Stimulated activated CD4-positive, alpha-beta T cell treated with anti-CD3 and anti-CD28 coated beads, Interleukin-2, amount 100 ng/mL, for 4 hours (primary cell): ENCODE measurements at regions not wholly inside any gene's neighbourhood (a gene's known extent, or its start where the extent isn't known, plus 50 kb on each side); places are given as distances from the start of the nearest gene placed in this dataset.

ENCODE experiments used
- DNase-seq: peaks from one replicate; pipeline ENCODE4 v3.0.0-alpha.2; 2020; ENCODE audit warnings: low read depth

GRCh38 chr12:34345801-34346200, 323.5 kb downstream of the ALG10 start:
- no peak for DNase-seq

DNA sequence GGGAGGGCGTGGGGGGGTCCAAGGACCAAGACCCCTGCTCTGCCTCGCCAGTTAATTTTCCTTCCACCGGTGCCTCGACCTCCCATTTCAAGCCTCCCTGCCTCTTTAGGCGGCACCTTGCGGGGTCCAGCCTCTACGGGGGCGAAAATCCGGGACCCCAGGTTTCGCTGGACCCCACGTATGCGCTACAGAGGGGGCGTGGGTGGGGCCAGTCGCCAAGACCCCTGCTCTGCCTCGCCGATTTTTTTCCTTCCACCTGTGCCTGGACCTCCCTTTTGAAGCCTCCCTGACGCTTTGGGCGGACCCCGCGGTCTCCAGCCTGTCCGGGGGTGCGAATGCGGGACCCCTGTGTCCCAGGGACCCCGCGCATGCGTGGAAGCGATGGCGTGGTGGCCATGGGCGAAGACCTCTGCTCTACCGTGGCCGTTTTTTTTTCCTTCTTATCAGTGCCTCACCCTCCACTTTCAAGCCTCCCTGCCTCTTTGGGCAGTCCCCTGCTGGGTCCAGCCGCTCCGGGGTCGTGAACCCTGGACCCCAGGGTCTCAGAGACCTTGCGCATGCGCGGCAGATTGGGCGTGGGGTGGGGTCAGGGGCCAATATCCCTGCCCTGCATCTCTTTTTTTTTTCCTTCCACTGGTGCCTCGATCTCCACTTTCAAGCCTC, 324.2 kb downstream of the ALG10 start:
- no peak for DNase-seq

DNA sequence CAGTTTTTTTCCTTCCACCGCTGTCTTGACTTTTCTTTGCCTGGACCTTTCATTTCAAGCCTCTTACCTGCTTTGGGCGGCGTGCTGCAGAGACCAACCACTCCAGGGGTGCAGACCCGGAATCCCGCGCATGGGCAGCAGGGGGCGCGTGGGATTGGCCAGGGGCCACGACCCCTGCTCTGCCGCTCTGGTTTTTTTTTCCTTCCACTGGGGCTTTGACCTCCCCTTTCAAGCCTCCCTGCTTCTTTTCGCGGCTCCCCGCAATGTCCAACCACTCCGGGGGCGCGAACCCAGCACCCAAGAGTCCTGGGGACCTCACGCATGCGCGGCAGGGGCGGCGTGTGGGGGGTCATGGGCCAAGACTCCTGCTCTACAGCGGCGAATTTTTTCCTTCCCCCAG, 325.1 kb downstream of the ALG10 start:
- no peak for DNase-seq

DNA sequence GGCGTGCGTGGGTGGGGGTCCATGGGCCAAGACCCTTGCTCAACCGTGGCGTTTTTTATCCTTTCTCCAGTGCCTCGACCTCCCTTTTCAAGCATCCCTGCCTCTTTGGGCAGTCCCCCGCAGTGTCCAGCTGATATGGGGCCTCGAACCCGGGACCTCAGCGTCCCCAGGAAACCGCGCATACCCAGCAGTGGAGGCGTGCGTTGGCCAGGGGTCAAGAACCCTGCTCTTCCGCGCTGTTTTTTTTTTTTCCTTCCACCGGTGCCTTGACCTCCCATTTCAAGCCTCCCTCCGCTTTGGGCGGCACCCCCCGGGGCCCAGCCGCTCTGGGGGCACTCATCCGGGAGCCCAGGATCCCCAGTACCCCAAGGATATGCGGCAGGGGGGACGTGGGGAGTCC, 325.8 kb downstream of the ALG10 start:
- DNase-seq = no peak

- no peak for DNase-seq
These were observed 326.8 kb downstream of the ALG10 start for GRCh38 chr12:34348836-34349672.

GRCh38 chr12:34349673-34349961, 327.3 kb downstream of the ALG10 start:
- DNase-seq = no peak

DNA sequence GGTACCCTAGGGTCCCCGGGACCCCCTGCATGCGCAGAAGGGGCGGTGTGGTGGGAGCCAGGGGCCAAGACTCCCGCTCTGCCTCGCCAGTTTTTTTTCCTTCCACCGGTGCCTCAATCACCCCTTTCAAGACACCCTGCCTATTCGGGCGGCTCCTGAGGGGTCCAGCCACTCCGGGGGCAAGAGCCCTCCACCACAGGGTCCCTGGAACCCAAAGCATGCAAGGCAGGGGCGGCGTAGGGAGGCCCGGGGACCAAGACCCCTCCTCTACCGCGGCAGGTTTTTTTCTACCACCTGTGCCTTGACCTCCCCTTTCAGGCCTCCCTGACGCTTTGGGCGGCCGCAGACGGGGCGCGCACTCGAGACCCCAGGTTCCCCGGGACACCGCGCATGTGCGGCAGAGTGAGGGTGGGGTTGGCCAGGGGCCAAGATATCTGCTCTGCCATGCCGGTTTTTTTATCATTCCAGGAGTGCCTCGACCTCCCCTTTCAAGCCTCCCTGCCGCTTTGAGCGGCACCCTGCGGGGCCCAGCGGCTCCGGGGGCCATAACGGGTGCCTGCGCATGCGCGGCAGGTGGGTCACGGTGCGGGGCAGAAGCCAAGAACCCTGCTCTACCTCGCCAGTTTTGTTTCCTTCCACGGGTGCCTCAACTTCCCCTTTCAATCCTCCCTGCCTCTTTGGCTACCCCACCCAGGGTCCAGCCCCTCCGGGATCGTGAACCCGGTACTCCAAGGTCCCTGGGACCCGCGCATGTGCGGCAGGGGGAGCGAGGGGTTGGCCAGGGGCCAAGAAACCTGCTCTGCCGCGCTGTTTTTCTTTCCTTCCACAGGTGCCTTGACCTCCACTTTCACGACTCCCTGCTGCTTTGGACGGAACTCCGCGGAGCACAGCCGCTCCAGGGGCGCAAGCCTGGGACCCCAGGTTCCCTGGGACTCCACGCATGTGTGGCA, 328.1 kb downstream of the ALG10 start:
- no peak for DNase-seq

DNA sequence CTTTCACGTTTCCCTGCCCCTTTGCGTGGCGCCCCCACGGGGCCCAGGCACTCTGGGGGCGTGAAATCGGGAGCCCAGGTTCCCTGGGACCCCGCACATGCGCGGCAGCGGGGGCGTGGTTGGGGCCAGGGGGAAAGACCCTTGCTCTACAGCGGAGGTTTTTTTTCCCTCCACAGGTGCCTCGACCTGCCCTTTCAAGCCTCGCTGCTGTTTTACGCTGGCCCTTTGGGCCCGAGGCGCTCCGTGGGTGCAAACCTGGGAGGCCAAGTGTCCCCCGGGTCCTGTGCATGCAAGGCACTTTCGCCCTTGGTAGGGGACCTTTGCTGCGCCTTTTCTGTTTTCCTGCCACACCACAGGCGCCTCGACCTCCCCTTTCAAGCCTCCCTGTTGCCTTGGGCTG, 329.8 kb downstream of the ALG10 start:
- DNase-seq = no peak

GRCh38 chr12:34354239-34355200, 332.2 kb downstream of the ALG10 start:
- no peak for DNase-seq

DNA sequence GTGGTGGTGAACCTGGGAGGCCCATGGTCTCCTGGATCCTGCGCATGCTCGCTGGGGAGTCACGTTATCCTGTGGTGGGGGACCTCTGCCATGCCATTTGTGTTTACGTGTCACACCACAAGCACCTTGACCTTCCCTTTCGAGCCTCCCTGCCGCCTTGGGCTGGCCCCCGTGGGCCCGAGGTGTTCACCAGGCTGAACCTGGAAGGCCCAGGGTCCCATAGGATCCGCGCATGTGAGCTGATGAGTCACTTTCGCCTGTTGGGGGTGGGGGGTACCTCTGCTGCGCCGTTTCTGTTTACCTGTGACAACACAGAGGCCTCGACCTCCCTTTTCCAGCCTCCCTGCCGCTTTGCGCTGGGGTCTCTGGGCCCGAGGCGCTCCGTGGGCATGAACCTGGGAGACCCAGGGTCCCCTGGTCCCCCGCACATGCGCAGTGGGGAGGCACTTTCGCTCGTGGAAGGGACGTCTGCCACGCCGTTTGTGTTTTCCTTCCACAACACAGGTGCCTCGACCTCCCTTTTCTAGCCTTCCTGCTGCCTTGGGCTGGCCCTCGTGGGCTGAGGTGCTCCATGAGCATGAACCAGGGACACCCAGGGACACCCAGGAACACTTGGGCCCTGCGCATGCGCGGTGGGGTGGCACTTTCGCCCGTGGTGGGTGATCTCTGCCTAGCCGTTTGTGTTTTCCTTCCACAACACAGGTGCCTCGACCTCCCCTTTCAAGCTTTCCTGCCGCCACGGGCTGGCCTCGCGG, 334.1 kb downstream of the ALG10 start:
- DNase-seq = no peak

DNA sequence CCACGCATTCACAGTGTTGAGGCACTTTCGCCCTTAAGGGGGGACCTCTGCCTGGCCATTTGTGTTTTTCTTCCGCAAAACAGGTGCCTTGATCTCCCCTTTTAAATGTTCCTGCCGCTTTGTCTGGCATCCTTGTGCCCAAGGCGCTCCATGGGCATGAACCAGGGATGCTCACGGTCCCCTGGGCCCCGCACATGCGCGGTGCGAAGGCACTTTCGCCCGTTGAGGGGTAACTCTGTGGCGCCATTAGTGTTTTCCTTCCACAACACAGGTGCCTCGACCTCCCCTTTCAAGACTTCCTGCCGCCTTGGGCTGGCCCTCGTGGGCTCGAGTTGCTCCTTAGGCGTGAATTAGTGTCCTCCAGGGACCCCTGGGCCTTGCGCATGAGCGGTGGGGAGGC, 335.5 kb downstream of the ALG10 start:
- no peak for DNase-seq

GRCh38 chr12:34358198-34358597, 335.9 kb downstream of the ALG10 start:
- no peak for DNase-seq

DNA sequence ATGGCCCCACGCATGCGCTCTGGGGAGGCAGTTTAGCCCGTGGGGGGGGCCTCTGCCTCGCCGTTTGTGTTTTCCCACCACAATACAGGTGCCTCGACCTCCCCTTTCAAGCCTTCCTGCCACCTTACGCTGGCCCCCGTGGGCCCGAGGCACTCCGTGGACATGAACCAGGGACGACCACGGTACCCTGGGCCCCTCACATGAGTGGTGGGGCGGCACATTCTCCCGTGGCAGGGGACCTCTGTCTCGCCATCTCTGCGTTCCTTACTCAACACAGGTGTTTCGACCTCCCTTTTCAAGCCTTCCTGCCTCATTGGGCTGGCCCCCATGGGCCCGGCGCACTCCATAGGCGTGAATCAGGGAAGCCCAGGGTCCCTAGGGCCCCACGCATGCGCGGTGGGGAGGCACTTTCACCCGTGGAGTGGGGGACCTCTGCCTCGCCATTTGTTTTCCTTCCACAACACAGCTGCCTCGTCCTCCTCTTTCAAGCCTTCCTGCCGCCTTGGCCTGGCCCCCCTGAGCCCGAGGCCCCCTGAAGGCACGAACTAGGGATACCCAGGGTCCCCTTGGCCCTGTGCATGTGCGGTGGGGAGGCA, 339.5 kb downstream of the ALG10 start:
- DNase-seq = no peak

DNA sequence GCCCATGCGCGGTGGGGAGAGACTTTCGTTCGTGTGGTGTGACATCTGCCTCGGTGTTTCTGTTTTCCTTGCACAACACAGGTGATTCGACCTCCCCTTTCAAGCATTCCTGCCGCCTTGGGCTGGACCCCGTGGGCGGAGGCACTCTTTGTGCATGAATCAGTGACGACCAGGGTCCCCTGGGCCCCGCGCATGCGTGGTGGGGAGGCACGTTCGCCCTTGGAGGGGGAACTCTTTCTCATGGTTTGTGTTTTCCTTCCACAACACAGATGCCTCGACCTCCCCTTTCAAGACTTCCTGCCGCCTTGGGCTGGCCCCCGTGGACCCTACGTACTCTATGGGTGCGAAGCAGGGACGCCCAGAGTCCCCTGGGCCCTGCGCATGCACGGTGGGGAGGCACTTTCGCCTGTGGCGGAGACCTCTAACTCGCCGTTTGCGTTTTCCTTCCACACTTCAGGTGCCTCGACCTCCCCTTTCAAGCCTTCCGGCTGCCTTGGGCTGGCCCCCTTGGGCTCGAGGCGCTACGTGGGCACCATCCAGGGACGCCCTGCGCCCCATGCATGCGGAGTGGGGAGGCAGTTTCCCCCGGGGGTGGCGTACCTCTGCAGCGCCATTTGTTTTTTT, 340.9 kb downstream of the ALG10 start:
- no peak for DNase-seq

- no peak for DNase-seq
These were observed 345.8 kb downstream of the ALG10 start for GRCh38 chr12:34368079-34368478.

GRCh38 chr12:34371050-34371449, 348.8 kb downstream of the ALG10 start:
- no peak for DNase-seq

DNA sequence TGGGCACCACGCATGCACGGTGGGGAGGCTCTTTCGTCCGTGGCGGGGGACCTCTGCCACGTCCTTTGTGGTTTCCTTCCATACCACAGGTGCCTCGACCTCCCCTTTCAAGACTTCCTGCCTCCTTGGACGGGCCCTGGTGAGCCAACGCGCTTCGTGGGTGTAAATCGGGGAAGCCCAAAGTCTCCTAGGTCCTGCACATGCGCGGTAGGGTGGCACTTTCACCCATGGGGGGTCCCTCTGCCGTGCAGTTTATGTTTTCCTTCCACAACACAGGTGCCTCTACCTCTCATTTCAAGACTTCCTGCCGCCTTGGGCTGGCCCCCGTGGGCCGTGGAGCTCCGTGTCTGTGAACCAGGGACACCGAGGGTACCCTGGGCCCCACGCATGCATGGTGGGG, 349.7 kb downstream of the ALG10 start:
- no peak for DNase-seq

DNA sequence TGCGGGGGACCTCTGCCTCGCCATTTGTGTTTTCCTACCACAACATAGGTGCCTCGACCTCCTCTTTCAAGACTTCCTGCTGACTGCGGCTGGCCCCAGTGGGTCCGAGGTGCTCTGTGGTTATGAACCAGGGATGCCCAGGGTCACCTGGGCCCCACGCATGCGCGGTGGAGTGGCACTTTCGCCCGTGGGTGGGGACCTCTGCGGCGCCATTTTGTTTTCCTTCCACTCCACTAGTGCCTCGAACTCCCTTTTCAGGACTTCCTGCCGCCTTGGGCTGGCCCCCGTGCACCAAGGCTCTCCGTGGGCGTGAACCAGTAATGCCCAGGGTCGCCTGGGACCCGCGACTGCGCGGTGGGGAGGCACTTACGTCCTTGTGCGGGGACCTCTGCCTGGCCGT, 351.6 kb downstream of the ALG10 start:
- no peak for DNase-seq

- DNase-seq = no peak
These were observed 354.0 kb downstream of the ALG10 start for GRCh38 chr12:34376133-34376799.
